ENCODE measurements at regions not wholly inside any gene's neighbourhood (a gene's known extent, or its start where the extent isn't known, plus 50 kb on each side); places are given as distances from the start of the nearest gene placed in this dataset.

DNA sequence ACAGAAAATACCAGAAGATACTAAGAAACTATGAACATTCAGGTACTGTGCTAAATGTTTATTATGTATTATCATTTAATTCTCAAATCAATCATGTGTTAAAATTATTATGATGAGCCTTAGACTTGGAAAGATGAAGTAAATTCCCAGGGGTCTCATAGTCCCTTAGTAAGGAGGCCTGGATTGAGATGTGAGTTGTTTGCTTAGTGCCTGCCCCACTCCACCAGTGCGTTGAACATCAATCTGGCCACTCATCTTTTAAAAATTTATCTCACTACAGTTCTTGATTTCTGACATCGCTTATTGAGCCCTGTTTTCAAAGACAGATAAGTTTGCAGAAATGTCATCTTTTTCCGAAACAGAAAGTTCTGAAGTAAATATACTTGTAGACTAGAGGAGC lies 618.4 kb upstream of the SEMA3D start:
- TF ChIP-seq, protein P1, sequence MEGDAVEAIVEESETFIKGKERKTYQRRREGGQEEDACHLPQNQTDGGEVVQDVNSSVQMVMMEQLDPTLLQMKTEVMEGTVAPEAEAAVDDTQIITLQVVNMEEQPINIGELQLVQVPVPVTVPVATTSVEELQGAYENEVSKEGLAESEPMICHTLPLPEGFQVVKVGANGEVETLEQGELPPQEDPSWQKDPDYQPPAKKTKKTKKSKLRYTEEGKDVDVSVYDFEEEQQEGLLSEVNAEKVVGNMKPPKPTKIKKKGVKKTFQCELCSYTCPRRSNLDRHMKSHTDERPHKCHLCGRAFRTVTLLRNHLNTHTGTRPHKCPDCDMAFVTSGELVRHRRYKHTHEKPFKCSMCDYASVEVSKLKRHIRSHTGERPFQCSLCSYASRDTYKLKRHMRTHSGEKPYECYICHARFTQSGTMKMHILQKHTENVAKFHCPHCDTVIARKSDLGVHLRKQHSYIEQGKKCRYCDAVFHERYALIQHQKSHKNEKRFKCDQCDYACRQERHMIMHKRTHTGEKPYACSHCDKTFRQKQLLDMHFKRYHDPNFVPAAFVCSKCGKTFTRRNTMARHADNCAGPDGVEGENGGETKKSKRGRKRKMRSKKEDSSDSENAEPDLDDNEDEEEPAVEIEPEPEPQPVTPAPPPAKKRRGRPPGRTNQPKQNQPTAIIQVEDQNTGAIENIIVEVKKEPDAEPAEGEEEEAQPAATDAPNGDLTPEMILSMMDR (optimal IDR thresholded peaks at IDR 0.05 in 1 of 3, IDR thresholded peaks at IDR 0.05 in 1 of 3, conservative IDR thresholded peaks at IDR 0.05 in 1 of 3; ENCODE audit: extremely low read depth in 1 of 3, insufficient read depth in 2 of 3, low read length in 3 of 3), result no peak
- no peak for TF ChIP-seq EZH2 (IDR thresholded peaks at IDR 0.05; ENCODE audit: low read length)

All from keratinocyte (primary cell).